ENCODE measurements at regions not wholly inside any gene's neighbourhood (a gene's known extent, or its start where the extent isn't known, plus 50 kb on each side); places are given as distances from the start of the nearest gene placed in this dataset.

- no peak for TF ChIP-seq POLR2A (IDR thresholded peaks at IDR 0.05)
- TF ChIP-seq CTCF (IDR thresholded peaks at IDR 0.05): no peak
These were observed 158.3 kb upstream of the JAG1 start for GRCh38 chr20:10832141-10832540.

Measured in Peyer's patch (tissue), 4 donors.